Omental fat pad (tissue), 3 donors: ENCODE measurements at regions not wholly inside any gene's neighbourhood (a gene's known extent, or its start where the extent isn't known, plus 50 kb on each side); places are given as distances from the start of the nearest gene placed in this dataset.
"Not testable (repeated sequence)": the region's sequence is repeated elsewhere in the genome, so short reads cannot be mapped to it uniquely, and the experiment has no call there.

Experiments
- ATAC-seq: fragments of 150-250 bp; one replicate; pipeline ENCODE4 v1.9.1; 2016; ENCODE audit warnings: mild to moderate bottlenecking, moderate library complexity; ENCODE audit not compliant: low FRiP score
- DNase-seq: peaks from one replicate; pipeline ENCODE4 v3.0.0-alpha.2; 2019; ENCODE audit warnings: low spot score
- TF ChIP-seq, protein P1 (sequence below), 3 donors: fragments of 450-650 bp; IDR thresholded peaks; one replicate each; pipeline ENCODE4 v1.5.1; 2016 to 2017; ENCODE audit warnings: antibody characterized with exemption in 3 of 3, mild to moderate bottlenecking in 3 of 3, moderate library complexity in 2 of 3

DNA sequence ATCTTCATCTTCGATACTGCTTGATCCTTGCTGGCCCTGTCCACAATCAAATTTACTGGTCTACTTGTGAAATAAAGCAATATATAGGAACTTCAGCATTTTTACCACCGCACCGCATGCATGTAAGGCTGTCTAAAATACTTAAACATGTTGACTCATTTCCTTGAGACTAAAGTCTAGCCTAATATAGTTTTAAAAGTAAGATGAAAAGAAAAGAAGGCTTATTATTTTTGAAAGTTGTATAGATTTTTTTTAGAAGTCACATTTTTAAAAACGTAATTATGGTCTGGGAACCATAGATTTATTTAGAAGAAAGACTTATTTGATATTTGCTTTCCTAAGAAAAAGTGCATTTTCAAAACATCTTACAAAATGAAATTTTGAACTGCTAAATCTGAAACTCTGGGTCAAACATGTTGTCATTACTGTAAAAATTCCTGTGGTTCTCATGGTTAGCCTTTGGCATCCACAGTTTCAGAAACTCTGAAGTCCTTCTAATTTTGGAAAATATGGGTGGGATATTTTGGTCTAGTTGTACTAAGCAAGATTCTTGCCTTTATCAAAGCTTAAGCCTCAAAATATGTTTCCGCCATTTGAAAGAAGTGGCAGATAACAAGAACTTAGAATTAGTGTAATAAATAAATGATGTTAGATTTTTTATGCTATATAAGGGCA lies 423.5 kb upstream of the CTSO start:
- ATAC-seq (no peak), DNase-seq (no peak)
- TF ChIP-seq, protein P1, sequence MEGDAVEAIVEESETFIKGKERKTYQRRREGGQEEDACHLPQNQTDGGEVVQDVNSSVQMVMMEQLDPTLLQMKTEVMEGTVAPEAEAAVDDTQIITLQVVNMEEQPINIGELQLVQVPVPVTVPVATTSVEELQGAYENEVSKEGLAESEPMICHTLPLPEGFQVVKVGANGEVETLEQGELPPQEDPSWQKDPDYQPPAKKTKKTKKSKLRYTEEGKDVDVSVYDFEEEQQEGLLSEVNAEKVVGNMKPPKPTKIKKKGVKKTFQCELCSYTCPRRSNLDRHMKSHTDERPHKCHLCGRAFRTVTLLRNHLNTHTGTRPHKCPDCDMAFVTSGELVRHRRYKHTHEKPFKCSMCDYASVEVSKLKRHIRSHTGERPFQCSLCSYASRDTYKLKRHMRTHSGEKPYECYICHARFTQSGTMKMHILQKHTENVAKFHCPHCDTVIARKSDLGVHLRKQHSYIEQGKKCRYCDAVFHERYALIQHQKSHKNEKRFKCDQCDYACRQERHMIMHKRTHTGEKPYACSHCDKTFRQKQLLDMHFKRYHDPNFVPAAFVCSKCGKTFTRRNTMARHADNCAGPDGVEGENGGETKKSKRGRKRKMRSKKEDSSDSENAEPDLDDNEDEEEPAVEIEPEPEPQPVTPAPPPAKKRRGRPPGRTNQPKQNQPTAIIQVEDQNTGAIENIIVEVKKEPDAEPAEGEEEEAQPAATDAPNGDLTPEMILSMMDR (IDR thresholded peaks at IDR 0.05) = no peak

DNA sequence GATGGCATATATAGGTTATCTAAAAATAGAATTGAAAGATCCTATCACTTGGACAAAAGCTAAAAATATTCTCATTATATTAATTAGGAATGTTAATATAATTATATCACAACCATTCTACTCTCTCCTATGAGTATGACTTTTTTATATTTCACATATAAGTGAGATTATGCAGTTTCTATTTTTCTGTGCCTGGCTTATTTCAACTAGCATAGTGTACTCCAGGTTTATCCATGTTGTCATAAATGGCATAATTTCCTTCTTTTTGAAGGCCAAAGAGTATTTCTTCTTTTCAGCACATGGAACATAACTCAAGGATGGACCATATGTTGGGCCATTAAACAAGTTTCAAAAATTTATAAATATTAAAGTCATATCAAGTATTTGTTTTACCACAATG lies 421.2 kb upstream of the CTSO start:
- TF ChIP-seq, protein P1 (IDR thresholded peaks at IDR 0.05) = no peak
- ATAC-seq (no peak), DNase-seq (no peak)

DNA sequence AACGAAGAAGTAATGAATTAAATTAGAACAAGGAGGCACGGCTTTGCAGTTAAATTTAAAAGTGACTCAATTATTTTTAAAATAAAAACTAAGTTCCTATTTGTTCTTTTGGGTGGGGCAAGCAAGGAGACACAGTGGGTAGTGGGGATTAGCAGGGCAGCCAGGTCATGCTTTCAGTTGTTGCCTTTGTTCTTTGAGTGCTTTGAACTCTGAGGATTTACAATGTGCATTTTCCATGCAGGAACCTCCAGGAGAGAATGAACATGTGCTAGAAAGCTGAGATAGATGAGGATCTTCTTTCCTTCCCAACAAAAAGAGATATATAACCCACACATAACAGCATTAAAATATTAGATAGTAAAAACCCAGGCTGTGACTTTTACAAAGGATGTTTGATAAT lies 420.4 kb upstream of the CTSO start:
- no peak for ATAC-seq
- DNase-seq = no peak
- TF ChIP-seq, protein P1 (IDR thresholded peaks at IDR 0.05) = no peak

DNA sequence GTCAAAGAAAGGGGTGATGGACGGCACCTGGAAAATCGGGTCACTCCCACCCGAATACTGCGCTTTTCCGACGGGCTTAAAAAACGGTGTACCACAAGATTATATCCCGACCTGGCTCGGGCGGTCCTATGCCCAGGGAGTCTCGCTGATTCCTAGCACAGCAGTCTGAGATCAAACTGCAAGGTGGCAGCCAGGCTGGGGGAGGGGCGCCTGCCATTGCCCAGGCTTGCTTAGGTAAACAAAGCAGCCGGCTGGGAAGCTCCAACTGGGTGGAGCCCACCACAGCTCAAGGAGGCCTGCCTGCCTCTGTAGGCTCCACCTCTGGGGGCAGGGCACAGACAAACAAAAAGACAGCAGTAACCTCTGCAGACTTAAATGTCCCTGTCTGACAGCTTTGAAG lies 413.8 kb upstream of the CTSO start:
- DNase-seq, ATAC-seq: not testable (repeated sequence)

DNA sequence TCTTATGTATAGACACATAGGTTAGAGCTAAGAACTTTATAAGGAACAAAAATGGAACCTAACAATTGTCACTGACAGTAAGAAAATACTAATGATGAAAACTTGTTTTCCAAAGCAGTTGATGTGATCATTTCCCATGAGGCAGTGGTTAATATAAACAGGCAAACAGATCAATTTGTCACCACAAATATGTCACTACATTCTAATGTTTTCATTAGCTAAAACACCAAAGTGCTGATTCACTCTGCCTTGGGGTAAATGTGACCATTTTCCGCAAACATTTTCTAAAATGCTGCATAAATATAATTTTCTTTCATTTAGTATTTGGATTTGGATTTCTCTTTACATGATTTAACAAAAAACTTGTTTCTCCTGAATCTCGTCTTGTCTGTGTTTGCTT lies 408.9 kb upstream of the CTSO start:
- DNase-seq = no peak
- ATAC-seq = no peak
- TF ChIP-seq, protein P1 (IDR thresholded peaks at IDR 0.05) = no peak

DNA sequence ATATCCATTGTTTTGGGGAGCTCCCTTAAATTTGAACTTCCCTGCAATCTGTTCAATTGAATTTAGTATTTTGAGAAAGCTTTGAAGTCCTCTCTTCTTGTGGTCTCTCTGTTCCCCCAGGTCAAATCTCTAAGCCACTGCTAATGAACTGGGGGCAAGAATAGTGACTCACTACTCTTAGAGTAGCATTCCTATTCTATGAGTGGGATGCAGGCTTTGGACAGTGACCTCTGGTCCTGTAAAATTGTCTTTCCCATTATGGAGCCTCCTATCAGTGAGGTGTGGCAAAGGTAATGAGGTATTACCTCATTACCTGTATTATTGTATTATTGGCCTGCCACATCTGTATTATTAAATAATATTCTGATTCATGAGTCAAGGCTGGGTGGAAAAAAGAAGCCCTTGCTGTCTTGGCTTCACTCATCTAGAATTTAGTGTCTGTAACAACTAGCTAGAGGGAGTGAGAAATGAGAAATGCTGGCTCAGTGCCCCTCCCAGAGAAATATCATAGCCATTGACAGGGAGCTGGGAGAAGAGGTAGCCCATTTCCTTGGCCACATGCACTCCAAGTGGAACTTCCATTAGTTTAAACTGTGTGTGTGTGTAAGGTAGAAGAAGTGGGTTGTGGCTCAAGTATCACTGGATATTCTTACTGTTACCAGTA lies 393.9 kb upstream of the CTSO start:
- DNase-seq (no peak), ATAC-seq (no peak)
- TF ChIP-seq, protein P1 (IDR thresholded peaks at IDR 0.05) = no peak

DNA sequence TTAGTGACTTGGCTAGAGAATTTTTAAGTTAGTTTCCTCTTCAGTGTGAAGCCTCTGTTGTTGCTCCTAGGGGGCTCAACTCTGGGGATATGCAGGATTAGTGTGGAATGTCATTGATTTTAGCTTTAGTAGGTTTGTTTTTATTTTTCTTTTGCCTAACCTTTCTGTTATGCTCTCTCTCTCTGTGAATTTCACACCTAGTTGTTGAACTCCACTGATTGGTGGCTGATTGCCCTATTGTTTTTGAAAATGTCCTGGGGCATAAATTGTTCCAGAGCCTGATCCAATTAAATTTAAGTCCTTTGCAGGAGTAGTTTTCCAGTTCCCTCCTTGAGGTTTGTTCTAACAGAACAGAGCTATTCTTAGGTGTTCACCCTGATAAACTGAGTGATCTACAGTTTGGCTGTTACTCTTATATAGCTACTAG lies 393.3 kb upstream of the CTSO start:
- TF ChIP-seq, protein P1 (IDR thresholded peaks at IDR 0.05) = no peak
- DNase-seq (no peak), ATAC-seq (no peak)
